HG02840 (cell line): ENCODE measurements at regions not wholly inside any gene's neighbourhood (a gene's known extent, or its start where the extent isn't known, plus 50 kb on each side); places are given as distances from the start of the nearest gene placed in this dataset.
A peak's percentile ranks its signal among the peaks of the same experiment; 100 is the strongest.
"Not testable (repeated sequence)": the region's sequence is repeated elsewhere in the genome, so short reads cannot be mapped to it uniquely, and the experiment has no call there.

ENCODE experiments used
- ATAC-seq: cut with Tn5 transposase; IDR thresholded peaks from one replicate; pipeline ENCODE4 v1.9.1; 2021; ENCODE audit warnings: mild to moderate bottlenecking, moderate library complexity, moderate number of reproducible peaks; ENCODE audit not compliant: unreplicated experiment, low FRiP score

DNA sequence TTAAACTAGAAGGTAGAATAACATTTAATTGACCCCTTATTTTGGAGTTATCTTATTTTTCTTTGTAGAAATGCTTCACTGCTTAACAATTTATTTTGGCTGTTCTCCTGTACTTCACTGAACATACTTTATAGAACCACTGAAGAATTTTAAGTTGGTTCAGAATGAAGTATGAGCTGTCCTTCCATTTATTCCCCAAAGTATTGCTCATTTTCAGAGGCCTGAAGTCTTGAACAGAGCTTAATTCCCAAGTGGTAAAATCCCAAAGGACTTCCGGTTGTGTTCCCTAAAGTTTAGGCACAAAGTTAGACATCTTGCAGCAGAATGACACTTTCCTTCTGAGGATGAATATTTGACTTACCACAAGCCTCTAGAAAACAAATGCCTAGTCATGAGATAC is 233.3 kb downstream of the TINAG start:
- ATAC-seq = no peak

DNA sequence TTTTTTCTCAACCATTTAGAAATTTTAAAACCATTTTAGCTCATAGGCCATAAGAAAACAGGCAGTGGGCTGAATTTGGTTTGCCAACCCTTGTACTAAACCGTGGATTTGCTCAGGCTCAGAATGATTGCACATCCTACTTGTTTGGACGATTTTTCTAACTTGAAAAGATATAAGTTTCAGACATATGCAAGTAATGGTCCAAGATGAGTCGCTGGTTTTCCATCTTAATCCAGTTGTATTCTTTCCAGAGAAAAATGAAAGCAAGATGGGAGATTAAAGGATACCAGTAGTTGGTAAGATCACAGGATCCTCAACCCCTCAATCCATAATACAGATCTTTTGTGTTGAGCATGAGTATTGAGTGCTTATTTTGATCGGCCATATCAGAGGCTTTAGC is 250.9 kb downstream of the TINAG start:
- no peak for ATAC-seq

DNA sequence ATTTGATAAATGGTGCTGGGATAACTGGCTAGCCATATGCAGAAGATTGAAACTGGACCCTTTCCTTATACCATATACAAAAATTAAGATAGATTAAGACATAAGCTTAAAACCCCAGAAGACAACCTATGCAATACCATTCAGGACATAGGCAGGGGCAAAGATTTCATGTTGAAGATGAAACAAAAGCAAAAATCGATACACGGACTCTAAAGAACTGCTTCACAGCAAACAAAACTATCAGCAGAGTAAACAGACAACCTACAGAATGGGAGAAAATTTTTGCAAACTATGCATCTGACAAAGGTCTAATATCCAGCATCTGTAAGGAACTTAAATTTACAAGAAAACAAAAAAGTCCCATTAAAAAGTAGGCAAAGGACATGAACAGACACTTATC is 255.9 kb downstream of the TINAG start:
- not testable (repeated sequence) for ATAC-seq

DNA sequence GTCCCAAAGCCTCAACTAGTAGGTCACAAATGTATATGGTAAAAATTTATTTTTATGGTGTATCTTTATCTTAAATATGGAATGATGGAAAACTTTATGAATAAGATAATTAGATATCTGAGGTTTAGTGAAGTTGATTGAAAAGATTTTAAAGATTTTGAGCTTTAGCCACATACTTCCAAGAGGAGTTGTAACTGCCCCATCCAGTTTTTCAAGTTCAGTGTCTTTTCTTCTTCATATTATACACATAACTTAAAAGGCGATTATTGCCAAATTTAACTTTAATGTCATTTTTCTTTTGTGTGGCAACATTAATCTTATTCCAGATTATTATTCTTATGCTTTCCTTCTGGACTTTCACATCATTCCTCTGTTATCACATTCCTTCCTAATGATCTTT is 266.4 kb downstream of the TINAG start:
- ATAC-seq = no peak

DNA sequence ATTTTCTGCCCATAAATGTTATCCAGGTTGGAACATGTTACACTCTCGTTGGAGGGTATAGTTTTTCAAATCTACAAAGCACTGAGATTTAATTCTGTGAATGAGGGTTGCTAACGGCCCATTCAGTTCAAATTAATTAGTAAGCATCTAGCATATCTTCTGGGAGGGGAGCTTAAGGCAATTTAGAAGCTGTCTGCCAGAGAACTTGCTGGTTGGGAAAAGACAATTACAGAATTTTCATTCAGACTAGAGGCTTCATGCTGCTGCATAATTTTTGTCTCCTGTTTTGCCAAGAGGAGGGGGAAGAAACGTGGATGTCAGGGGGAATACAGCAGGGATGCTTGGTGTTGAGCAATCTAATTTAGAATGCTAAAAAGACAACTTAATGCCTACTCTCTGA is 268.3 kb upstream of the FAM83B start:
- no peak for ATAC-seq

DNA sequence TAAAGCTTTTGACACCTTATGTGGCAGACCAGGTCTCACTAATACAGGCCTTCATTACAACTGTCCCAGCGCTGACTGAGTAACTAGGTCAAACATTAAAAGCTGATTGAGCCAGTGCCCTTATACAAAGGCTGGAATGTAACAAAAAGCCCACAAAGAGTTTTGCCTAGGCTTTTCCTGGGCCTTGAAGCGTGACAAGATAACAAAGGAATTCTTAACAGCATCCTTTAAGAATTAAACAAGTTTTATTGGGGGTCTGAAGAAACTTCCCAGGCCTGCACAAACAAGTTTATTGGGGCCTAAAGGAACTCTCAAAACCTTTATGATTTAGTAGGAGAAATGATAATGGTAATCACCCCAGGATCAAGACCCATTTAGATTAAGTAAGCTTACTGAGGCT is 267.6 kb upstream of the FAM83B start:
- ATAC-seq = no peak

DNA sequence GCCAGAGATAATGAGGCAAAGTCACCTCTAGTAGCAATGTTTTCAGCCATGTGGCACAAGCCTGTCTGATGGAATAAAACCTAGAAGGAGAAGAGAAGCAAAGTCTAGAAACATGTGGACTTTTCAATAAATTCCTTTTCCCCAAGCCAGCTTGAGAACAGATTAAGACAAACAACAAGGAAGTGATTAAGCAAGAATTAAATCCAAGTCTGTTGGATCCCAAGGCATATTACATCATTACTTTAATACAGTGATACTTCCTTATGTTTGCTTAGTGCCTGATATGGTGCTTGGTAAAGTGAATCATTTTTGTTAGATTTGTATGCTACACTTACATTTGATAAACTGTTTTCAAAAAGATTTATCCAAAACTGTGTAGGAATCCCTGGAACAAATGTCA is 260.3 kb upstream of the FAM83B start:
- no peak for ATAC-seq

DNA sequence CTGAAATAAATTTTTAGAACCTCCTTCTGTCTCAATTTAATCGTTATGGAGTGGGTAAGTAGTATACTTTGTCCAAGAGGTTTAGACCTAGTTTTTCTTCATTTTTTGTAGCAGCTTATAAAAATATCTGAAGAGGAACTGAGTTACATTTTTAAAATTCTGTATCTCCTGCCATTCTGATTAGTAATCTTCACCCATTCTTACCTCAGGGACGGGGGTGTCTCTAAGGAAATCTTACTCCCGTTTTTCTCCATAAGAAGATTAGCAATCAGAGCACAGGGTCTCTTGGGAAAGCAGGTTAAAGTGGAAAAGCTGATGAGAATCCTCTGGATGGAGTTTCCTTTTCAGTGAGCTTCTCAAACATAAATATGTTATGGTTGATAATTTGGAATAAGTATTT is 259.3 kb upstream of the FAM83B start:
- ATAC-seq = no peak

DNA sequence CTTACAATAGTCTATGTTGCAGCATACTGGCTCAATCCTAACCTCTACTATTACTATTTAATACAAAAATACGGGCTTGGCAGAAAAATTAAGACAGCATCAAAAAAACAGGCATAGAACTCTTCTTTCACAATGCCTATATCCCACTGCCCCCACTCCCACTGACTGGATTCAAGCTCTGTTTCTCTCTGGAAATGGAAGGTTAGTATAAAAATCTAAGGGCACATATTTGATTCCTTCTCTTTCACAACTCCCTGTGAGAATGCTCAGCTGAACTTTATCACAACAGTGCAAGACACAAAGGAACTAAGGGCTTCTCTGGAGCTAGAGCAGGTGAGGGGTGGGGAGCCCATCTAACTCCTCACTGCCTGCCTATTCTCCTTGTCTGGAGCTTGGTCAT is 258.4 kb upstream of the FAM83B start:
- no peak for ATAC-seq

DNA sequence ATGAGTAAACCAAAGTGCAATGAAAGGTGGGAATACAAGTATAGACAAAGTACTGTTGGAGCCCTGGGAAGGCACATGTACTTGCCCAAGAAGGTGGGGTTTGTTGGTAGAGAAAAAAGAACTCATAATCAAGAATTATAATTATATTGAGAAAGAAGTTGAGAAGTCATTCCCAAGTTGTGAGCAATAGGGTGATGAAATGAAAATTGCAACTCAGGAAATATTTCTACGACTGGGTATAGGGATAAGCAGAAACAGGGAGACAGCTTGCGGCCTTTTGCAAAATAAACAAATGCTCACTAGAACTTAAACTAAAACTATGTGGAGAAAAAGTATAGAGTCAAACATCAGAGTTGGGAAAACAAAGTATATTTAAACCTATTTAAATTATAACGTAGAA is 250.7 kb upstream of the FAM83B start:
- no peak for ATAC-seq

DNA sequence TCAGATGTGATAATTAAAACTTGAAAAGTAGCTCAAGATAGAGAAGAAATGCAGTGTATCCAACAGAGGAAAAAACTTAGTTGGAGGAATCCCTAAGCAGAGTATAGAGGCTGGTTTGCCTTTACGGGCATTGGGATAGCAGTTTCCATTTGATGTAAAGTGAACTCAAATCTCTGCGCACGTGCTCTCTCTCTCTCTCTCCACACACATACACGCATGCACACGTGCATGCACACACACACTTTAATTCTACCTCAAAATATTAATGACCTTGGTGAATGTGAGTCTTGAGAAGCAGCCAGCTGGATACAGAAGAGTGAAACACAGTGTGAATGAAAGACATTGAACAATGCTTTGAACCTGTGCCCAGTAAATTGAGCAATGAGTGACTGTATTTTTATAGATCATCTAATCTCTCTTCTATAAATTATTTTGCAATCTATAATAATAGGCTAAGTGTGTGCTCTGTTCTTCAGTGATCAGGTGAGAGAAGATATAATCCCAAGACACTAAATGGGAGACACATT is 247.7 kb upstream of the FAM83B start:
- ATAC-seq = no peak

DNA sequence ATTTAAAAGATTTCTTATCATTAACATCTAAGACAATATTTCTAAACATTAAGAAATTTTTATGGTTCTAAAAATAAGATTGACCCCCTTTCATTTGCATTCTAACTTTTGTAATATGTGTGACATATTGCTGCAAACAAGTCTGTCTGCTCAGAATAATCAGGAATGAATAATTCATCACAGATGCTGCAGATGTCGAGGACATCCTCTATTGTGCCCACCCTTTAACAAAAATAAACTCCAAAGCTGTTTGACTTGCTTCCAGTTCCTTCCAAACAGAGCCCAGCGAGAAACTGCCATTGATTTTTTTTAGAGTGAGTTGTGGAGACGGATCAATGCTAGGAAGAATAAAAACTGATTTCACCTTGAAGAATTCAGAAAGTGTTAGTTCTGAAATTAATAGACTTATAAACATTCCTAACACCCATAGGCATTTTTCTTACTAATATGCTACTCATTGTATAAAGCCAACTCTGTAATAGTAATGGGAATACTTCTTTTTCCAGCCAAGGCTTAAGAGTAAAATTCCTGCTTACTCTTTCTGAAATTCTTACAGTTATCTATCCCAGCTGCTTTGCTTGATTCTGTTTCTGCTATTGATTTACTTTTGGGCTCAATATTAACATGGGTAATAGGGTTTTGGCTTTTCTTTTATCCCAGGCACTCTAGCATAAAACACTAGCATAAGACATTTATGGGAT is 244.8 kb upstream of the FAM83B start:
- no peak for ATAC-seq

DNA sequence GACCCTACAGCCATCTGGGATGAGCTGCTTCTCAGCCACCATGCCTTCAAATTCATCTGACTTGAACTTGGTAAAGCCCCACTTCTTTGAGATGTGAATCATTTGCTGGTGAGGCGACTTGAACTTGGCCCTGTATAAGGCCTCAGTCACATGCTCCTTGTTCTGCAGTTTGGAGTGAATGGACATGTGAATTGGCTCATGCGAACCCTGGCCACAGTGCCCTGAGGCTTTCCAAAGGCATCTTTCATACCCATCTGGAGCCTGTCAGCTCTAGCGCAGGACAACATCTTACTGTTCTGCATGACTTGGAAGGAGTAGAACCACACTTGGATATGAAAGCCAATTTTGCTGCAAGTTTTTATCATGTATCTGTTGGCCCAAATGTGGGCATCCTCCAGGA is 244.0 kb upstream of the FAM83B start:
- ATAC-seq = no peak

DNA sequence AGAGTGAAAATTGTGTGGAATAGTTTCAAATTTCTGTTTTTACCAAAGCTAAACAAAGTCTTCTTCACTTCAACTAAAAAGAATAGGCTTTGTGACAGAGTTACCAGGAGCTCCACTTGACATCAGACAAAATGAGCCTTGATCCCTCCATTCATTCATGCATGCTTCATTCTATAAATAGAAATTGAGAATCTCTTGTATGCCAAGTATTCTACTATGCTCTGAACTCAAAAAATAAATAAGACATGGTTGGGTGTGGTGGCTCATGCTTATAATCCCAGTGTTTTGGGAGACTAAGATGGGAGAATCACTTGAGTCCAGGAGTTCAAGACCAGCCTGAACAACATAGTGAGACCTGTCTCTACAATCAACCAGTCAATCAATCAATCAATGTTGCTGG is 236.6 kb upstream of the FAM83B start:
- ATAC-seq = no peak

DNA sequence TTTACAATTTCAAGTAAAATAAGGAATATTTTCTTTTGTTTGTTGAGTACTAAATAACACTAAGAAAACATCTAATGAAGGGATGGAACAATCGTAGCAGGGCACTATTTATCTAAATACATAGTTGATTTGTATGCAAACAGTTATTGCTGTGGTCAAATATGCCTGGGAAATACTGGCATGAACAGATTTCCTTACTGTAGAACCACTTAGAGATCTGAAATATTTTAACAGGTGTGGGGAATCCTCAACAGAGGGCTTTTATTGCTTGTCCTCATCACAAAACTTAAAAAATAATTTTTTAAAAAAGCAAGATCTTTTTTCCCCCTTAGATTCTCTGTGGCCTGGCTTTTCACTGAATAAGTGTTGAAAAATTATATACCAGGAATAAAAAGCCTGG is 233.0 kb upstream of the FAM83B start:
- ATAC-seq = no peak

DNA sequence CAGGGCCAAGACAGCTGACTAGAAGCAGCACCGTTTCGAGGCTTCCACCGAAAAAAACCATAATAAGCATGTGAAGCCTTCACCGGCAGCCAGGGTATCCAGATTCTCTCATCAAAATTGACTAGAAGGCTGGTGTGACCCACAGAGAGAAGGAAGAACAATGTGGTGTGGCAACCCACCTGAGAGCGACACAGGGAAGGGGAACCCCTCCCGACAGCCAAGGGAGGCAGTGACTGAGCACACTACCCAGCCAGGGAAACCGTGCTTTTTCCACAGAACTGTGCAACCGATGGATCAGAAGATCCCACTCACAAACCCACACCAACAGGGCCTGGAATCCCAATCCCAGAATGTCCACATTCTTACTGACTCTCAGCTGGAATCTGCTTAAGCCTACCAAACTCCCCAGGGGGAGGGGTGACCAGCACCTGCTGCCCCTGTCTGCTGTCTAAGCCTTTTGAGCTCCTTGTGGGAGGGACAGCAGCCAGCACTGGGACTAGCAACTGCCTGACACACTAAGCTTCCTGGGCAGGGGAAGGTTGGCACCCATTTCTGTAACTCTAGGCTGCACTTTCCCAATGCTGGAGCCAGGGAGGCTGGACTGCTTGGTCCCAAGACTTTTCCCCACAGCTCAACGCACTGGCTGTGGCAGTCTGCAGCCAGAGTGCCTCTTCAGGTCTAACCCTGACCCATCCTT is 231.9 kb upstream of the FAM83B start:
- ATAC-seq = no peak

DNA sequence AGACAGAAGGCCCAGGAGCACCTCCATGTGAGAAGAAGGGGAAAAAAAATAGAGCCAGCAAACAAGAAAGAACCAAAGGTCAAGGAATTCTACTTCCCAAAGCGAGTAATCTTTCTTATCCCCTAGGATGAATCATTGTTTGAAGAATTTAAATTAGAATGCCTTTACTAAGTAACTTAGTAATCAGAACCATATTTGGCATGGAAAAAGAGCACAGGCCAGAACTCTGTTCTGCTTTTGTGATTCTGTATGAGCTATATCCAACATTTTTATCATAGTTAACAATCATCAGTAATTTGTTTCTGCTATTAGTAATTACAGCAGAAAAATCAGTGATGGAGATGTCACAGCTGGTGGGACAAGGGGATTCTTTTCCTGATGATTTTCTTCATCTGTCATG is 228.8 kb upstream of the FAM83B start:
- no peak for ATAC-seq

DNA sequence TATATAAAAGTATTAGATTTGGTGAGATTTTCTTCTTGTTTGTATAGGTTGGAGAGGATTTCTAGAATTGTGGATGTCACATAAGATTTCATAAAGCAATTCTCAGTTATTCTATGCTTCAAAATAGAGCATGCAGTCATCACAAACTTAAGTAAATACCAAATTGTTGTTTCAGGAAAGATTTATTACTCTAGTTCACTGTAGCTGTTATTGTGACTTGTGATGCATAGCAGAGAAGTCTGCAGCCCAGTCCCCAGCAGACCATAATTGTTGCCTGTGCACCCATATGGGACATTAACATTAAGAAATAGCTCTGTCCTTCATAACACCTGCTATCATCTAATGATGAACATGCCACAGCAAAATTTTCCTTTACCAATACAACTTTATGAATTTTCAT is 228.0 kb upstream of the FAM83B start:
- ATAC-seq = no peak

DNA sequence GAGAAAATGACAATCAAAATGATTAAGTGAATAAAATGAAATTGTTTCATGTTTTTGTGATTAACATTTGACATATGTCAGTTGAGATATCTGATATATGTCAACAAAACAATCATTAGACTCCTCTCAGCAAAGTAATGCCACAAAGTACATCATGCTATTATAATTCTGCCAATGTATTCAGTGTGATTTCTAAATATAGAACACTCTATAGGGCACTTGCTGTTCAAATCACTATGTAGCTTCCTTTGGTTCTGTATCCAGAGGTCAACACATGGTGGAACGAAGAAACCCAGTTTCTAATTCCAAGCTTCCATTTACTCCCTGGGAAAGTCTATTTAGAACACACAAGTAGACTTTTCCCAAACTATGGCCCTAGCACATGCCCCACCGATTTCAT is 227.5 kb upstream of the FAM83B start:
- ATAC-seq = no peak

DNA sequence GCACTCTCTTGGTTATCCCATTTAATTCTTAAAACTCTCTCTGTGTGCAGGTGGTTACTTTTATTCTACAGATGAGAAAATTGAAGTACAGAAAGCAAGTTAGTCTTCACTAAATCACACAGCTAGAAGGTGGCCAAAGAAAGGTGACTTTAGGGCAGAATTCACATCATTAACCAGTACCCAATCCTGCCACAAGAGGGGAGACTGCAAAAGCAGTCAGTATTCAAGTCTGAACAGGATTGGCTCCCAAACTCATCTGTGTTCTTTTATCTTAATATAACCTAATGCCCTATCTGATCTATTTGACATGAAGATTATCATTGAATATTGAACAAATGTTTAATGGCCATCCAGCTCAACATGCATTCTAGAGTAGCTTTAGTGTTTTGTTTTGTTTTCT is 225.3 kb upstream of the FAM83B start:
- ATAC-seq = peak; percentile 60

DNA sequence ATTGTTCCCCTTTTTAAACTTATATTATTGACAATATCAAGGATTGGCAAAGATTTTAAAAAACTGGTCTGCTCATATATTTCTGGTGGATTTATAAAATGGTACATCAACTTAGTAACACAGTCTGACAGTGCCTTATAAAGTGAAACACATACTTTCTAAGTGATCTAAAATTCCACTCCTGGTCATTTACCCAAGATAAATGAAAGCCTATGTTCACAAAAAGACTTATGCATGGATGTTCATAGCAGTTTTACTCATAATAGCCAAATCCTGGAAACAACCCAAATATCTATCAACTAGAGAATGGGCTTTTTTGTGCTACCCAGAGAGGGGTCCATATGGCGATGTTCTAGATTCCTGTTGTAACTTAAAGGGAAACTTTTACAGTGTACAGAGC is 222.4 kb upstream of the FAM83B start:
- ATAC-seq = no peak

DNA sequence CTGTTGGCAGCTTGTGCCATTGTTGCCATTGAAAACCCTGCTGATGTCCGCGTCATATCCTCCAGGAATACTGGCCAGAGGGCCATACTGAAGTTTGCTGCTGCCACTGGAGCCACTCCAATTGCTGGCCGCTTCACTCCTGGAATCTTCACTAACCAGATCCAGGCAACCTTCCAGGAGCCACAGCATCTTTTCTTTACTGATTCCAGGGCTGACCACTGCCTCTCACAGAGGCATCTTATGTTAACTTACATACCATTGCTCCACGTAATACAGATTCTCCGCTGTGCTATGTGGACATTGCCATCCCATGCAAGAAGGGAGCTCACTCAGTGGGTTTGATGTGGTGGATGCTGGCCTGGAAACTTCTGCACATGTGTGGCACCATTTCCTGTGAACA is 221.8 kb upstream of the FAM83B start:
- ATAC-seq = no peak
